Loucy (cell line): ENCODE measurements at regions not wholly inside any gene's neighbourhood (a gene's known extent, or its start where the extent isn't known, plus 50 kb on each side); places are given as distances from the start of the nearest gene placed in this dataset.
"Not testable (repeated sequence)": the region's sequence is repeated elsewhere in the genome, so short reads cannot be mapped to it uniquely, and the experiment has no call there.

Source experiments
- CTCF ChIP-seq: fragments of 200-600 bp; sonication (generic); conservative IDR thresholded peaks from 2 replicates; pipeline ENCODE4 v1.5.1; 2014; ENCODE audit warnings: mild to moderate bottlenecking, antibody characterized with exemption, low read length
- EZH2phosphoT487 ChIP-seq: fragments of 200-600 bp; IDR thresholded peaks from 2 replicates; pipeline ENCODE4 v1.6.1; 2018; ENCODE audit warnings: antibody characterized with exemption, mild to moderate bottlenecking, moderate library complexity, borderline replicate concordance

- TF ChIP-seq CTCF, EZH2phosphoT487: not testable (repeated sequence)
These were observed 111.1 kb downstream of the RAP2A start for GRCh38 chr13:97544971-97545499.
